ENCODE measurements at regions not wholly inside any gene's neighbourhood (a gene's known extent, or its start where the extent isn't known, plus 50 kb on each side); places are given as distances from the start of the nearest gene placed in this dataset.
A peak's percentile ranks its signal among the peaks of the same experiment; 100 is the strongest.

DNA sequence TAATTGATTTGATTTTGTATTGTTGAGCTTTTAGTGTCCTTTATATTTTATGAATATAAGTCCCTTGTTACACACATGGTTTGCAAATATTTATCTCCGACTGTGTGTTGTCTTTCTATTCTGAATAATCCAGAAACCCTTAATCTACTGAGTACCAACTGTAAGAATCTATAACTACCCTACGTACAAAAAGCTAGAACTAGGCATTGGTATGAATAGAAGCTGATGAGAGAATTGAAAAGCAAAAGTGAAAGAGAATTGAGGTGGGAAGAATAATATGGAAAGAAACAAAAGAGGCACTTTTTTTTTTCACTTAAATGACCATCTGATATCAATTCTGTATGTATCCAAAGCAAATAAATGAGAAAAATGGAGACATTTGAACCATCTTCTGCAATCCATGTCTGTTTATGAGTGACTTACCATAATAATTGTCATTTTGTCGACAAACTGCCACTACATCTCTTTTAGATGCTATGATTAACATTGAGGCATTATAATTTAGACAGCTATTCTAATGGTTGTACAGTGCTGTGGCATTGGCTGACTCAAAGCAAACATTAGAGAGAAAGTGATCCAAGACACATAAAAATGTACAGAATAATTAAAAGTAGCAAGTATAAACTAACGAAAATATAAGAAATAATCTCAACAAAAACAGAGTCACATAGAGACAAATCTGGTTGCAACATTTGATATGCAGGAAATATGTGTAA lies 1516.6 kb upstream of the AGA start:
- intact Hi-C loops (cut with DNase I) = no loop called here
- FAIRE-seq = no peak
- DNase-seq = no peak

GRCh38 chr4:178963446-178964045 lies 1521.3 kb upstream of the AGA start:
- no peaks in the 10 kb centered on the region for H3K4me1 ChIP-seq (ENCODE audit: control insufficient read depth in 2 of 3, insufficient read depth in 2 of 3, low read depth in 1 of 3, low read length in 3 of 3)
- DNase-seq (peak in 2 of 5 donors; percentile 6 to 60), FAIRE-seq (no peak)
- H3K36me3 ChIP-seq (ENCODE audit: control insufficient read depth in 2 of 3, insufficient read depth in 3 of 3, low read length in 3 of 3) = no peaks in the 10 kb centered on the region
- H3K9ac ChIP-seq (ENCODE audit: low read length in 3 of 3) = no peak overlapping the region
- no peaks in the 10 kb centered on the region for H3K9me3 ChIP-seq (ENCODE audit: control insufficient read depth in 2 of 3, insufficient read depth in 1 of 3, low read length in 3 of 3)
- TF ChIP-seq, protein P1, sequence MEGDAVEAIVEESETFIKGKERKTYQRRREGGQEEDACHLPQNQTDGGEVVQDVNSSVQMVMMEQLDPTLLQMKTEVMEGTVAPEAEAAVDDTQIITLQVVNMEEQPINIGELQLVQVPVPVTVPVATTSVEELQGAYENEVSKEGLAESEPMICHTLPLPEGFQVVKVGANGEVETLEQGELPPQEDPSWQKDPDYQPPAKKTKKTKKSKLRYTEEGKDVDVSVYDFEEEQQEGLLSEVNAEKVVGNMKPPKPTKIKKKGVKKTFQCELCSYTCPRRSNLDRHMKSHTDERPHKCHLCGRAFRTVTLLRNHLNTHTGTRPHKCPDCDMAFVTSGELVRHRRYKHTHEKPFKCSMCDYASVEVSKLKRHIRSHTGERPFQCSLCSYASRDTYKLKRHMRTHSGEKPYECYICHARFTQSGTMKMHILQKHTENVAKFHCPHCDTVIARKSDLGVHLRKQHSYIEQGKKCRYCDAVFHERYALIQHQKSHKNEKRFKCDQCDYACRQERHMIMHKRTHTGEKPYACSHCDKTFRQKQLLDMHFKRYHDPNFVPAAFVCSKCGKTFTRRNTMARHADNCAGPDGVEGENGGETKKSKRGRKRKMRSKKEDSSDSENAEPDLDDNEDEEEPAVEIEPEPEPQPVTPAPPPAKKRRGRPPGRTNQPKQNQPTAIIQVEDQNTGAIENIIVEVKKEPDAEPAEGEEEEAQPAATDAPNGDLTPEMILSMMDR (IDR thresholded peaks at IDR 0.05; ENCODE audit: borderline replicate concordance, extremely low read depth, insufficient read depth) = no peak
- no peak overlapping the region for H3K4me3 ChIP-seq (ENCODE audit: low read length in 3 of 3)
- no peaks in the 10 kb centered on the region for H3K27me3 ChIP-seq (ENCODE audit: control insufficient read depth, insufficient read depth, low read length)
- intact Hi-C loops (cut with DNase I) = no loop called here
- no peak overlapping the region for H3K27ac ChIP-seq (ENCODE audit: low read depth in 2 of 2, low read length in 2 of 2)

More for the DNA sequence above, 1516.6 kb upstream of the AGA start:
- Histone ChIP-seq H3K27ac (ENCODE audit: low read depth in 2 of 2, low read length in 2 of 2) (no peak overlapping the region), H3K9ac (ENCODE audit: low read length in 3 of 3) (no peak overlapping the region), H3K36me3 (ENCODE audit: control insufficient read depth in 2 of 3, insufficient read depth in 3 of 3, low read length in 3 of 3) (no peaks in the 10 kb centered on the region), H3K4me3 (ENCODE audit: low read length in 3 of 3) (no peak overlapping the region), H3K4me1 (ENCODE audit: control insufficient read depth in 2 of 3, insufficient read depth in 2 of 3, low read depth in 1 of 3, low read length in 3 of 3) (no peaks in the 10 kb centered on the region), H3K9me3 (ENCODE audit: control insufficient read depth in 2 of 3, insufficient read depth in 1 of 3, low read length in 3 of 3) (no peaks in the 10 kb centered on the region), H3K27me3 (ENCODE audit: control insufficient read depth, insufficient read depth, low read length) (no peaks in the 10 kb centered on the region)
- TF ChIP-seq, protein P1 (IDR thresholded peaks at IDR 0.05; ENCODE audit: borderline replicate concordance, extremely low read depth, insufficient read depth) = no peak

DNA sequence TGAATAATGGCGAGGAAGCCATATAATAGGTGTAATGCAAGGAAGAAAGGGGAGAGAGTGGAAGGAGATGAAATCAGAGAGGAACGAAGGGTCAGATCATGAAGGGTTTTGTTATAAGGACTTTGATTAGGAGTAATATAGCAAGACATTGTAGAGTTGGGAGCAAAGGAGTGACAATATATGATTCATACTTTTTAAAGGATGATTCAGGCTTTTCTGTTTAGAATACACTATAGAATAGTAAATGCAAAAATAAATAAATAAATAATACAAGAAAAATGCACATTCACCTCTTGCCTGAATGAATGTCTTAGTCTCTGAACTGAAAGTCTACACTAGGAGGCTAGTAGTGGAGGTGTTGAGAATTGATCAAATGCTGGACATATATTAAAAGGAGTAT lies 1524.4 kb upstream of the AGA start:
- no peaks in the 10 kb centered on the region for H3K36me3 ChIP-seq (ENCODE audit: control insufficient read depth in 2 of 3, insufficient read depth in 3 of 3, low read length in 3 of 3)
- TF ChIP-seq, protein P1 (IDR thresholded peaks at IDR 0.05; ENCODE audit: borderline replicate concordance, extremely low read depth, insufficient read depth) = no peak
- no peak overlapping the region for H3K9ac ChIP-seq (ENCODE audit: low read length in 3 of 3)
- FAIRE-seq = no peak
- H3K9me3 ChIP-seq (ENCODE audit: control insufficient read depth in 2 of 3, insufficient read depth in 1 of 3, low read length in 3 of 3) = no peaks in the 10 kb centered on the region
- no peak overlapping the region for H3K27ac ChIP-seq (ENCODE audit: low read depth in 2 of 2, low read length in 2 of 2)
- no peak for DNase-seq
- intact Hi-C loops (cut with DNase I) = no loop called here
- H3K27me3 ChIP-seq (ENCODE audit: control insufficient read depth, insufficient read depth, low read length) = no peaks in the 10 kb centered on the region
- H3K4me3 ChIP-seq (ENCODE audit: low read length in 3 of 3) = no peak overlapping the region
- no peaks in the 10 kb centered on the region for H3K4me1 ChIP-seq (ENCODE audit: control insufficient read depth in 2 of 3, insufficient read depth in 2 of 3, low read depth in 1 of 3, low read length in 3 of 3)

Measured in kidney (tissue), 13 donors.